GM23248 (cell line): ENCODE measurements at regions not wholly inside any gene's neighbourhood (a gene's known extent, or its start where the extent isn't known, plus 50 kb on each side); places are given as distances from the start of the nearest gene placed in this dataset.

Experiments used
- DNase-seq: peaks from one replicate; pipeline ENCODE4 v3.0.0-alpha.2; 2015
- H2AFZ ChIP-seq: fragments of 200-600 bp; sonication (generic); 2 replicates; pipeline ENCODE4 v1.6.1; 2016; ENCODE audit warnings: antibody characterized with exemption
- H3F3A ChIP-seq: fragments of 200-600 bp; sonication (generic); 2 replicates; pipeline ENCODE4 v1.6.1; 2016; ENCODE audit warnings: mild to moderate bottlenecking, antibody characterized with exemption, mixed run types; ENCODE audit not compliant: insufficient read depth
- H3K27ac ChIP-seq: fragments of 200-600 bp; sonication (generic); 2 replicates; pipeline ENCODE4 v1.5.1; 2016; ENCODE audit warnings: mild to moderate bottlenecking
- H3K27me3 ChIP-seq: fragments of 200-600 bp; sonication (generic); replicated peaks from 2 replicates; pipeline ENCODE4 v1.6.1; 2016; ENCODE audit warnings: mild to moderate bottlenecking; ENCODE audit not compliant: insufficient read depth
- H3K36me3 ChIP-seq: fragments of 200-600 bp; sonication (generic); 2 replicates; pipeline ENCODE4 v1.6.1; 2016; ENCODE audit warnings: low read depth, mild to moderate bottlenecking
- H3K4me1 ChIP-seq: fragments of 200-600 bp; sonication (generic); 2 replicates; pipeline ENCODE4 v1.6.1; 2016; ENCODE audit warnings: mild to moderate bottlenecking; ENCODE audit not compliant: insufficient read depth
- H3K4me2 ChIP-seq: fragments of 200-600 bp; sonication (generic); one replicate; pipeline ENCODE4 v1.6.1; 2016; ENCODE audit warnings: mild to moderate bottlenecking; ENCODE audit not compliant: unreplicated experiment
- H3K4me3 ChIP-seq: fragments of 200-600 bp; sonication (generic); 2 replicates; pipeline ENCODE4 v1.5.1; 2016; ENCODE audit warnings: mild to moderate bottlenecking
- H3K79me2 ChIP-seq: fragments of 200-600 bp; sonication (generic); 2 replicates; pipeline ENCODE4 v1.6.1; 2016; ENCODE audit warnings: mild to moderate bottlenecking; ENCODE audit not compliant: insufficient read depth
- H3K9ac ChIP-seq: fragments of 200-600 bp; sonication (generic); 2 replicates; pipeline ENCODE4 v1.6.1; 2016; ENCODE audit warnings: mild to moderate bottlenecking
- H3K9me2 ChIP-seq: fragments of 200-600 bp; sonication (generic); 2 replicates; pipeline ENCODE4 v1.6.1; 2016; ENCODE audit warnings: mixed run types, mild to moderate bottlenecking, moderate library complexity; ENCODE audit not compliant: insufficient read depth
- H3K9me3 ChIP-seq: fragments of 200-600 bp; sonication (generic); one replicate; pipeline ENCODE4 v1.6.1; 2017; ENCODE audit warnings: low read depth
- H4K20me1 ChIP-seq: fragments of 200-600 bp; sonication (generic); 2 replicates; pipeline ENCODE4 v1.6.0; 2016; ENCODE audit not compliant: insufficient read depth
- EZH2 ChIP-seq: fragments of 200-600 bp; sonication (generic); IDR thresholded peaks from 2 replicates; pipeline ENCODE4 v1.6.1; 2018; ENCODE audit warnings: antibody characterized with exemption, mild to moderate bottlenecking; ENCODE audit not compliant: insufficient read depth, poor library complexity, severe bottlenecking
- EZH2phosphoT487 ChIP-seq: fragments of 200-600 bp; sonication (generic); IDR thresholded peaks from 2 replicates; pipeline ENCODE4 v1.6.1; 2018; ENCODE audit warnings: antibody characterized with exemption, moderate library complexity, mild to moderate bottlenecking, low read depth; ENCODE audit not compliant: insufficient read depth
- WGBS, 2 experiments: methylation state at CpG; one replicate each; pipeline ENCODE4 v1.1.6; 2015 to 2017; ENCODE audit warnings: low lambda C conversion rate in 2 of 2, low coverage in 1 of 2; ENCODE audit errors: missing lambda C conversion rate in 2 of 2; 5-methylcytosine and 5-hydroxymethylcytosine counted together
- in situ Hi-C: fragments of 300-500 bp; cut with MboI; formaldehyde crosslinking; loops from 2 replicates; pipeline ENCODE4 v1.15.0; 2020

DNA sequence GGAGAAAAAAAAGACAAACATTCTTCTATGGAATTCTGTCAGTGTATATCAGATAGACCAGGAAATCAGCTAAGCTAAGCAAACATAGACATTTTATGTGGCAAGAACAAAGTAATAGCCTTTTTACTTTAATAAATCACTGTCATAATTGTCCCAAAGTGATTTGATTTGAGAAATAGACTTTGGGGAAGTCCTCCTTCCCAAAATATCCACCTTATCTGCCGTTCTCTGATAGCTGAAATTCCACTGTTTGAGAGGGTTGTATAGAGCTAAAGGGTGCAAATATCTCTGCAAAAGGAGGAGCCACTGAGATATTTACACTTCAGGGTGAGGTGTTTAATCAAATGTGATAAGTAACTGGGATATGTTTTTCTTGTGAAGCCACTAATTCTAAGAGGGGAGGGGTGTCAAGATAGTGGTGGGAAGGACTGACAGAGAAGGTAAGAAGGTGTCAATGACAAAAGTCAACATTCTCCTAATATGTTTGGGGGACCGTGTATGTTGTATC is 544.4 kb upstream of the JAG1 start:
- Histone ChIP-seq H3K36me3 (no peaks in the 10 kb centered on the region), H3F3A (peaks cover 10% of the 10 kb centered on the region; the same call in 1 of the 2 replicates), H3K4me1 (peaks cover 16% of the 10 kb centered on the region), H3K27me3 (no peaks in the 10 kb centered on the region), H3K4me3 (no peak overlapping the region), H3K9me3 (no peaks in the 10 kb centered on the region), H3K79me2 (no peaks in the 10 kb centered on the region), H3K27ac (no peak overlapping the region), H4K20me1 (no peaks in the 10 kb centered on the region), H2AFZ (no peak overlapping the region), H3K4me2 (no peak overlapping the region), H3K9ac (no peak overlapping the region), H3K9me2 (no peaks in the 10 kb centered on the region)
- in situ Hi-C loops, result no loop called here
- 78 to 90% methylated on average over 2 of the region's 2 CpGs for WGBS, 2 experiments
- no peak for TF ChIP-seq EZH2phosphoT487
- TF ChIP-seq EZH2, result no peak
- DNase-seq, result no peak

DNA sequence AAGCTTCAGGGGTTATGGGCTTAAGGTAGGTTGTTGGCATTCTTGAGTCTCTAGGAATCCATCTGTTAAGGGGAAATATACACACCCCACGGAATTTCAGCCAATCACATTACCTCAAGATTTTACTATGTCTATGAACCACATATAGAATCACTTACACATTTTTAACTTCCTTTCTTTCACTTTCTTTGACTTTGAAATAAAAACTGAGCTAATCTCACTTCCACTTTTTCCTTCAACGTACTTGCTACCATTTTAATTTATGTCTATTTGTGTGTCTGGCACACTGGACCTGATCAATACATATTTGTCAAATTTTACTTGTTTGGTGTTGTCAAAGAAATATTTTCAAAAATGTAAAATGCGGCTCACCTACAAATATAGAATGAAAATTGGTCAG is 545.4 kb upstream of the JAG1 start:
- 84 to 86% methylated on average over 3 of the region's 3 CpGs for WGBS, 2 experiments
- Histone ChIP-seq H3K9me3 (no peaks in the 10 kb centered on the region), H3K27ac (no peak overlapping the region), H2AFZ (no peak overlapping the region), H3K36me3 (no peaks in the 10 kb centered on the region), H3K4me3 (no peak overlapping the region), H3F3A (peaks cover 10% of the 10 kb centered on the region; the same call in 1 of the 2 replicates), H3K4me1 (peaks cover 16% of the 10 kb centered on the region), H3K27me3 (no peaks in the 10 kb centered on the region), H3K9me2 (no peaks in the 10 kb centered on the region), H3K4me2 (no peak overlapping the region), H4K20me1 (no peaks in the 10 kb centered on the region), H3K79me2 (no peaks in the 10 kb centered on the region), H3K9ac (no peak overlapping the region)
- in situ Hi-C loops, result no loop called here
- TF ChIP-seq EZH2 (no peak), EZH2phosphoT487 (no peak)
- DNase-seq, result no peak

DNA sequence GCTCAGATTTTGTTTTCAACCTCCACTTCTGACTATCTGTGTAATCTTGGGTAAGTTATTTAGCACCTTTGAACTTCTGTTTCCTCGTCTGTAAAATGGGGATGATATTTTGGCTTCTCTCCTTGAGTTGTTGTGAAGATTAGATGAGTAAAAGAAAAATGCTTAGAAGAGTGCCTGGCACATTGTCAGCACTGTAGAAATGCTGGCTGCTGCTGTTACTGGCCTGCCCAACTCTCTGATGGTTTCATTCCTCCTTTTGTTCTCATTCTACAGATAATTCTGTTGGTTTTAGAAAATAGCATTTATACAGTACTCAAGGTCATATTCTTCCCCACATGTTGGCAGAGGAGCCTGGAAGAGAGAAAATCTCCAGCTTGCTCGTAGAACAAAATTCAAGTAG is 547.2 kb upstream of the JAG1 start:
- Histone ChIP-seq H3K27ac (no peak overlapping the region), H3K9me3 (no peaks in the 10 kb centered on the region), H3K79me2 (no peaks in the 10 kb centered on the region), H3K4me3 (no peak overlapping the region), H3K9me2 (no peaks in the 10 kb centered on the region), H3F3A (peaks cover 10% of the 10 kb centered on the region; the same call in 1 of the 2 replicates), H3K4me2 (no peak overlapping the region), H3K4me1 (peaks cover 16% of the 10 kb centered on the region), H3K27me3 (no peaks in the 10 kb centered on the region), H2AFZ (no peak overlapping the region), H4K20me1 (no peaks in the 10 kb centered on the region), H3K36me3 (no peaks in the 10 kb centered on the region), H3K9ac (no peak overlapping the region)
- DNase-seq, result no peak
- in situ Hi-C loops, result no loop called here
- TF ChIP-seq EZH2phosphoT487, result no peak
- no peak for TF ChIP-seq EZH2
- 54 to 55% methylated on average over 2 of the region's 2 CpGs for WGBS, 2 experiments

DNA sequence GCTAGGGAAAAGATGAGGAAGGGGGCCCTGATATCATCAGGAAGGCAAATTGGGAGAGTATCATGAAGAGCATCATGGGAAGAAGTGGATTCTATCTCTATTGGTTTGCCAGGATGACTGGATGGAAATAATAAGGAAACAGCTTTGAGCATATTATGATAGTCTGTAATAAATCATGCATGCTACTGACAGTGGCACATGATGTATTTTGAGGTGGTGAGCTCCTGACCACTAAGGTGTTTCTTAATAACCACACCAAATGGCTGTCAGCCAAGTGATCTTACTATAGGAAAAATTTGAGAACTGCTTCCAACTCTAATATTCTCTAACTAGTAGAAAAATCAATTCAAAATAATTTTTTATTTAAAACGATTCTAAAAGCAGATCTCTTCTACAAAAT is 548.4 kb upstream of the JAG1 start:
- TF ChIP-seq EZH2 (no peak), EZH2phosphoT487 (no peak)
- H3K27ac ChIP-seq, result no peak overlapping the region
- no peaks in the 10 kb centered on the region for H3K27me3 ChIP-seq
- H3K4me1 ChIP-seq, result peaks cover 6% of the 10 kb centered on the region; the same call in 1 of the 2 replicates
- H2AFZ ChIP-seq, result no peak overlapping the region
- no peaks in the 10 kb centered on the region for H3K36me3 ChIP-seq
- no peaks in the 10 kb centered on the region for H4K20me1 ChIP-seq
- no peaks in the 10 kb centered on the region for H3K9me2 ChIP-seq
- no peak overlapping the region for H3K4me2 ChIP-seq
- in situ Hi-C loops, result no loop called here
- H3F3A ChIP-seq, result peaks cover 5% of the 10 kb centered on the region; the same call in 1 of the 2 replicates
- DNase-seq, result no peak
- 85 to 89% methylated on average over 1 of the region's 1 CpG for WGBS, 2 experiments
- H3K79me2 ChIP-seq, result no peaks in the 10 kb centered on the region
- no peak overlapping the region for H3K4me3 ChIP-seq
- H3K9me3 ChIP-seq, result no peaks in the 10 kb centered on the region
- no peak overlapping the region for H3K9ac ChIP-seq

DNA sequence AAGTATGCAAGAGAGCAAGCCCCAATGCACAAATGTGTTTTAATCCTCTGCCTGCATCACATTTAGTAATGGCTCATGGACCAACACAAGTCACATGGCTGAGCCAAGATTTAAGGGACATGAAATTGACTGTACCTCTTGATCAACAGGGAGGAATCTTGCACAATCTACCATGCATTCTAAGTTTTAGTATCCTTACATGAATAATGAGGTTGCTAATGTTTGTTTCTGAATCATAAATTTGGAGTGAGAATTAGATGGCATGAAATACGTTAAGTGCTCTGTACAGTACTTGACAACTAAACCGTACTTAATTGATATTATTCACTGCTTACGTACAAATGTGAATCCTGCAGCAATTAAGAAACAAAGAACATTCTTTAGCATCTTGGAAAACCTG is 553.8 kb upstream of the JAG1 start:
- in situ Hi-C loops, result no loop called here

More for the DNA sequence above, 553.8 kb upstream of the JAG1 start:
- no peak overlapping the region for H3K4me3 ChIP-seq
- no peak overlapping the region for H2AFZ ChIP-seq
- no peaks in the 10 kb centered on the region for H3K9me2 ChIP-seq
- H3F3A ChIP-seq, result peaks cover 13% of the 10 kb centered on the region
- H3K9me3 ChIP-seq, result no peaks in the 10 kb centered on the region
- WGBS, 2 experiments, result 91 to 92% methylated on average over 3 of the region's 3 CpGs
- no peaks in the 10 kb centered on the region for H3K27me3 ChIP-seq
- no peak overlapping the region for H3K27ac ChIP-seq
- H3K9ac ChIP-seq, result no peak overlapping the region
- H3K4me2 ChIP-seq, result no peak overlapping the region
- H3K36me3 ChIP-seq, result no peaks in the 10 kb centered on the region
- no peaks in the 10 kb centered on the region for H3K79me2 ChIP-seq
- no peaks in the 10 kb centered on the region for H4K20me1 ChIP-seq
- TF ChIP-seq EZH2phosphoT487 (no peak), EZH2 (no peak)
- H3K4me1 ChIP-seq, result peaks cover 11% of the 10 kb centered on the region
- DNase-seq, result no peak
